H1 (cell line): ENCODE measurements at regions not wholly inside any gene's neighbourhood (a gene's known extent, or its start where the extent isn't known, plus 50 kb on each side); places are given as distances from the start of the nearest gene placed in this dataset.

Experiments
- GABPA ChIP-seq: IDR thresholded peaks from 2 replicates; pipeline ENCODE4 v1.6.1; 2011; ENCODE audit warnings: mild to moderate bottlenecking, low read length, moderate library complexity, borderline replicate concordance; ENCODE audit not compliant: insufficient read depth
- MAX ChIP-seq: IDR thresholded peaks from 2 replicates; pipeline ENCODE4 v1.6.1; 2012; ENCODE audit warnings: inconsistent platforms
- YY1 ChIP-seq: IDR thresholded peaks from 2 replicates; pipeline ENCODE4 v1.6.1; 2011; ENCODE audit warnings: low read depth, mild to moderate bottlenecking, low read length
- TF ChIP-seq, protein P1 (sequence below), 3 experiments: IDR thresholded peaks; 1 replicate in 2 of 3; 2 replicates in 1 of 3; pipeline versions ENCODE4 v1.5.1 to v1.6.1; 2011; ENCODE audit warnings: low read length in 3 of 3, mild to moderate bottlenecking in 3 of 3, inconsistent platforms in 2 of 3, low read depth in 1 of 3, moderate library complexity in 1 of 3; ENCODE audit not compliant: insufficient read depth in 1 of 3; ENCODE audit errors: control extremely low read depth in 1 of 3

DNA sequence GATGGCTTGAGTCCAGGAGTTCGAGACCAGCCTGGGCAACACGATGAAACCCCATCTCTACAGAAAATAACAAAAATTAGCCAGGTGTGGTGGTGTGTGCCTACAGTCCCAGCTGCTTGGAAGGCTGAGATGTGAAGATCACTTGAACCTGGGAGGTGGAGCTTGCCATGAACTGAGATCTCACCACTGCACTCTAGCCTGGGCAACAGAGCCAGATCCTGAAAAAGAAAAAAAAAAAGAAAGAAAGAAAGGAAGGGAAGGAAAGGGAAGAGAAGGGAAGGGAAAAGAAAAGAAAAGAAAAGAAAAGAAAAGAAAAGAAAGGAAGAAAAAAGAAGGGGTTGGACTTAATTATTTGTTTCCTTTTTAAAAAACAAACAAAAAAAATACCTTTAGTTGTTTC lies 764.2 kb downstream of the IRX1 start:
- TF ChIP-seq, protein P1, sequence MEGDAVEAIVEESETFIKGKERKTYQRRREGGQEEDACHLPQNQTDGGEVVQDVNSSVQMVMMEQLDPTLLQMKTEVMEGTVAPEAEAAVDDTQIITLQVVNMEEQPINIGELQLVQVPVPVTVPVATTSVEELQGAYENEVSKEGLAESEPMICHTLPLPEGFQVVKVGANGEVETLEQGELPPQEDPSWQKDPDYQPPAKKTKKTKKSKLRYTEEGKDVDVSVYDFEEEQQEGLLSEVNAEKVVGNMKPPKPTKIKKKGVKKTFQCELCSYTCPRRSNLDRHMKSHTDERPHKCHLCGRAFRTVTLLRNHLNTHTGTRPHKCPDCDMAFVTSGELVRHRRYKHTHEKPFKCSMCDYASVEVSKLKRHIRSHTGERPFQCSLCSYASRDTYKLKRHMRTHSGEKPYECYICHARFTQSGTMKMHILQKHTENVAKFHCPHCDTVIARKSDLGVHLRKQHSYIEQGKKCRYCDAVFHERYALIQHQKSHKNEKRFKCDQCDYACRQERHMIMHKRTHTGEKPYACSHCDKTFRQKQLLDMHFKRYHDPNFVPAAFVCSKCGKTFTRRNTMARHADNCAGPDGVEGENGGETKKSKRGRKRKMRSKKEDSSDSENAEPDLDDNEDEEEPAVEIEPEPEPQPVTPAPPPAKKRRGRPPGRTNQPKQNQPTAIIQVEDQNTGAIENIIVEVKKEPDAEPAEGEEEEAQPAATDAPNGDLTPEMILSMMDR (IDR thresholded peaks at IDR 0.05; ENCODE audit: control extremely low read depth in 1 of 3, insufficient read depth in 1 of 3, low read depth in 1 of 3, low read length in 3 of 3) = no peak
- TF ChIP-seq MAX (no peak), YY1 (no peak), GABPA (no peak)
